GM21529 (cell line): ENCODE measurements at regions not wholly inside any gene's neighbourhood (a gene's known extent, or its start where the extent isn't known, plus 50 kb on each side); places are given as distances from the start of the nearest gene placed in this dataset.

Experiments used
- ATAC-seq: cut with Tn5 transposase; IDR thresholded peaks from one replicate; pipeline ENCODE4 v1.9.1; 2021; ENCODE audit not compliant: unreplicated experiment

DNA sequence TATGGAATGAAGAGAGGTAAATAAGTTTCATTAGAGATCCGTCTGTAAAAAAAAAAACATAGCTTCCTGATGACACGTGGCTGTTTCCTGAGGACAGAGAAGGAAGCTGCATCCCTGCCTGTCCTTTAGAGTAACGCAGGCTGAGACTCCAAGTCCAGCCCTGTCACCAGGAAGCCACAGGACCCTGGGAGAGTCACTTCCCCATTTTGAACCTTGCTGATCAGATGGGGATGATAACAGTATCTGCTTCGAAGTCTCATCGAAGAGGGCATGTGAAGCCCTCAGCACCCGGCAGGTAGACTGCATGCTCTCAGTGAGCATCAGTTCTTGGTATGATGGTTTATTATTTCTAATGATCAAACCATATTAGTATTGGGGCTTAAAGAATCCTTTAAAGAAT is 139.1 kb upstream of the KCNG1 start:
- no peak for ATAC-seq

DNA sequence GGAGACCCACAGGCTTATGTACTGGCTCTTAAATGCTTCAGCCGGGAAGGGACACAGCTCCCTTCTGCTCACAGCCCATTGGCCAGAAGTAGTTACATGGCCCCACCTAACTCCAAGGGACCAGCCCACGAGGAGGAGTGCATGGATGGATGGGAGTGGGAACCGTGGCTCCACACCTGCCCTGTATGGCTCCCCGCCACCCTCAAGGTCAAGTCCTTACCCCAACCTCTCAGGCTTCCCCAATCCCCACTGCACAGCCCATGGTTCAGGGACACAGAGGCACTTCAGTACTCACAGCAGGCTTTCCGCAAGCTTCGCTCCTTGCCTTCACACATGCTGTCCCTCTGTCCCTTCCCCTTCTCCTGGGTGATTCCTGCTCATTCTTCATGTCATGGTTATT is 137.9 kb upstream of the KCNG1 start:
- no peak for ATAC-seq

DNA sequence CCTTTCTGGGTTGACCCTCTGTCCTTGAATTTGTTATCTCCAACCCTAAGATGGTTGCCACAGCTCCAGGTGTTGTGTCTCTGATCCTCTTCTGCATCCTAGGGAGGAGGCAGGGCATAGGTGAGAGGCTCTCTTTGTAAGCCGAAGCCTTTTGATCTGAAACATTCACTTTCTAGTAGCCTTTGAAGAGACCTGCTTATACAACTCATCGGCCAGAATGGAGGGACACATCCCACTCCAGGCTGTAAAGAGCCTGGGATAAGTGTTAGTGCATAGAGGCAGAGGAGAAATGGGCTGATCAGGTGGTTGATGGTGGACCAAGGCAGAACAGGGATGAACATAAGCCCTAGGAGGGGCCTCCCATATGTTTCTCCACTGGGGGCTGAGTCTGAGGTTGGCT is 137.1 kb upstream of the KCNG1 start:
- ATAC-seq, result no peak

DNA sequence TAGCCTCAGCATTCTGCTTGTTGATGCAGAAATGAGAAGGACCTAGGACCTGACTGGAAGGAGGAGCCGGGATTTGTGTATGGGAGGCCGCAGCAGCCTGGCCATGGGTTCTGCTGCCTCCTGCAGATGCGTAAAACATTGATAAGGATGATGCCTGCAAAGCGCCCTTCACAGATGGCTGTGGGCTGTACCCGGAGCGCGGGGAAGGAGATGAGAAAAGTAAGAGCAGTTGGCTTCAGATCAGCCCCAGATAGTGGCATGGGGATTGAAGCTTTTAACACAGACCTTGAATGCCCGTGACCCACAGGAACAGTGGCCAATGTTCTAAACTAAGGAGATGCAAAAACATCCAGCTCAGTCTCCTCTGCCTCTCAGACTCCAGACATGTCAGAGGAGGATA is 136.4 kb upstream of the KCNG1 start:
- ATAC-seq, result no peak

DNA sequence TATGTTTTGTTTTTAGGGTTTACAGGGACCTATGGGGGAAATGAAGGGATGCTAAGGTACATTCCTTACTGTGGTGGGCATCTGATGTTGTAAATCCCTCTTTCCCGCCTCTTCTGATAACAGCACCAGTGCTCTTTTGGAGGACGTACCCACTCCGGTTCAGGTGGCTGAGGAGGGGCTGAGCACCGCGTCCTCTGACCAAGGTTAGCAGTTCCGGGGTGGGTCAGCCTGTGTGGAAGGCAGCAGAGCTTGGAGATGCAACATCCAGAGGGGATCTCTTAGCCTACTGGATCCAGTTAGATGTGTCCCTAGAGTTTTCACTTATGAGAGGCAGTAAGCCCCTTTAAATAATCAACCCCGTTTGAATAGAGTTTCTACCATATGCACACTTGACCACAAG is 135.3 kb upstream of the KCNG1 start:
- ATAC-seq, result no peak

DNA sequence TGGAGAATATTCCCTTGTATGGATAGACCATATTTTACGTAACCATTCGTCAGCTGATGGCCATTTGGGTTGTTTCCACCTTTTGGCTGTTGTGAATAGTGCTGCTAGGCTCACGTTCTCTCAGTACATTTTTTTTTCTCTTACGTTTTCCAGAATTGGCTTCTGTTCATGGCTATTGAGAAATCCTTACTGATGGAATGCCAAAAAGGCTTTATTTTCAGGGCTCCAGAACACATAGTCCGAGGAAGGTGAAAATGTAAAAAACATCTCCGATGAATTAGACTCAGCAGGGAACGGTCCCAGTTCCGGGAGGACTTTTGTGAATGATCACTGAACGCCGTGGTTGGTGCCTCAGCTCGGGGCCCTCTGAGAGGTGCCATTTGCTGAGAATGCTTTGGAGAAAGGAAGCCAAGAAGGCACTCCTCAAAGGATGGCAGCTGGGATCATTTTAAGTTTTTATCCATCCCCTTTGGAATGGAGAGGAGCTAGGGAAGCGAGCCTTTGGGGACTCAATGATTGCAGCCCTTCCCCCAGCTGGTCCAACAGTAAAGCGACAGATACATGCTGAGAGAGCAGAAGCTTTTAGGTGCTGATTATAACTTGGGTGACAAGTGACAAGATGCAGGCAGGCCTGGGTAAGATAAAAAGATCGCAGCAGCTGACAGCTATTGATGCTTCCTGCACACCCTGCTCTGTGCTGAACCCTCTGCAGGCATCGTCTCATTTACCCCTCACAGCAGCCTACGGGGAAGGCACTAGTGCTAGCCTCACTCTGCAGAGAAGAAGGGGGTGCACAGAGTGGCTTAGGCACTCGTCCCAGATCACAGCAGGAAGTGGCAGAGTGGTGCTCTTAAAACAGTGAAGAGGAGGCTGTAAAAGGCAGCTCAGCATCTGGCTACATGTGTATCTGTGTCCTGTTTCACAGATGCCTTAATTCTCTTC is 133.4 kb upstream of the KCNG1 start:
- ATAC-seq, result no peak

DNA sequence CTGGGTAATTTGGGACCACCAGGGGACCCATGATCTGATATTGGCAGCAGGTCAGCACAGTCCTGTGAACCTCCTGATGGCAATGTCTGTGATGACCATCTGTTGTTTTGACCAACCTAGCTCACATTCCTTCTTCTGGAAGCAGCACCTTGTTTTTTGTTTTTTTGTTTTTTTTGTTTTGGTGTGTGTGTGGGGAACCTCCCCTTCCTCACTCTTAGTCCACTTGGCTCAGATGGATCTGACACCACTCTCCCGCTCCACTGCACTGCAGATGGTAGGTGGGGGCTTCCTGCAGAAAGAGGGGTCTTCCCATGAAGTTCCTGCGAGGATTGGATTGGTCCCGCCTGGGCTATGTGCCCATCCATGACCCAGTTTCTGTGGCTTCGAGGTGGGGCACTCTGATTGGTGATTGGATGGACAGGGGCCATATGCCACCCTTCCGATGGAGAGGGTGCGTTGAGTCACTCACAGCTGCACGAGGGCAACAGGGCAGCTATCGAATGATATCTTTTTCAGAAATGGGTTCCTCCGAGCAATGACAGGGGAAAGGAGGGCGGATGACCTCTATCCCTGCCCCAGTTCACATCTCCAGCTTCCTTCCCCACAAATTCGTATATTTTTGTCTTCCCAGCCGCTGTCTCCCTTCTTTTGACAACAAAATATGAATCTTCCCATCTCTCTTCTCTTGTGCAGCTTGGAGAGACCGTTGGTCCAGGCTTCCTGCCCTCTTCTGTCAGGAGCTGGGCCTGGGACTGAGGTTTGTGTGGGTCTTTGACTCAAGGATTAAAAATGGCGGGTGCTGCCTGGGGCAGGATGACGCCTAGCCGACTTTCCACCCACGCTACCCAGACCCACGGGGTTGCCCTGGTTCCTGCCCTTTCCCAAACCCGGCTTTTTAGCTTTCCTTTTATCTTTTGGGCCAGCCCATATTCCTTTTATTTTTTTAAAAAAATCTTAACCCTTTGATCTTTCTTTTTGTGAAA is 132.1 kb upstream of the KCNG1 start:
- no peak for ATAC-seq

DNA sequence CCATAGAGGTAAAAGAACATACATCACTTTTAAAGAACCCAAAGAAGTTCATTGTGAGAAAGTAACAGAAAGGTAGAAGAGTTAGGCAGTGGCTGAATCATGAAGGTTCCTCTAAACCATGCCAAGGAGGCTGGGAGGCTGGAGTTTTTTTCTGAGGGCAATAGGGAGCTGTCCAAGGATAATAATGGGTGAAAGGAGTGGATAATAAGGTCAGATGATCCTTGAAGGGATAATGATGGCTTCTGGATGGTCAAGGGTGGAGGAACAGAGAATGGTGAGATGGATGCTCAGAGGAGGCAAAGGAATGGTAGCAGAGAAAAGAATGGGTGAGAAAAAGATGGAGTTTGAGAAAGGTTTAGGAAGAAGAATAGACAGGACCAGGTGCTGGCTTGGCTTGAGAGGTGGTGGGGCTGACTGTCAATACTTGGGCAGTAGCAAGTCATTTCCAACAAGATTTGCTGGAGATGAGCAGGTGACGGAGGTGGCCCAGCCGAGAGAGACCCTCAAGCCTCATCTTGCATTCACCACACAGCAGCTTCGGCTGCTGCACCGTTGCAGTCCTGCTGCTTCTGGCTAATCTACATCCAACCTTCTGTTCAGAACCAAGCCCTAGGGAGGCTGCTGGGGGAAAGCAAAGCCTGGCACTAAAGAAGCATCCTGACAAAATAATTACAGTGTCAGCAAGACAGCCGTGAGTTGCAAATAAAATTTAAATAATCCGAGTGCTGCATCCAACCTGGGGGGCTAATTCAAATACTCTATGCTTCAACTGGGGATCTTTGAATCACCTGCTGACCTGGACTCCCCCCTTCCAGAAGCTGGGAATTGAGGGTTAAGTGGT is 131.2 kb upstream of the KCNG1 start:
- ATAC-seq, result no peak

DNA sequence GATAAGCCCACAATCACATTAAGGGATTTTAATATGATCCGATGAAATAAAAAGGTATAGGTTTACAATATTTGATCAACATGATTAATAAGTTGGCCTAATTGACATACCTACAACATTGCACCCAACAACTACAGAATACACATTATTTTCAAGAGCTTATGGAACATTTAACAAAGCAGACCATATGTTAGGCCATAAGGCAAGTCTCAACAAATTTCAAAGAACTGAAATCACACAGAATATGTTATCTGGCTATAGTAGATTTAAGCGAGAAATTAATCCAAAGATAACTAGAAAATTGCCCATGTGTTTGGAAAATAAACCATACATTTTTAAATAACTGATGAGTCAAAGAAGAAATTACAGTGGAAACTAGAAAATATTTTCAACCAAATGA is 126.0 kb upstream of the KCNG1 start:
- ATAC-seq, result no peak

DNA sequence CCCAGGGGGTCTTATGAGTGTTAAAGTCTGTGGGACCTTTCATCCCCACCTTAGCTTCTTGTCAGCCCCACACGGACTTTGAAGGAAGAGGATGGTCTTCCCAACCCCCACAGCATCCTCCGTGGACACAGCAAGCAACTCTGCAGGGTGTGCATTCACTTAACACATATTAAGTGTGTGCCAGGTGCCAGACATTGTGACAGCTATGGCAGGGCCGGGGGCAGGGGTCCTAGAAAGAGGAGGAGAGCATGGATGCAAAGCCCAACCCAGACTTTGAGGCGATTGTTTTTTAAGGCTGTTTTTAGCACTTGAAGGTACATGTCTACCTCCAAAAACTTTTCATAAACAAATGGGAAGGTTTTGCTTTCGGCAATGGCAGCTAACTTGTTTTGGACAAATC is 121.6 kb upstream of the KCNG1 start:
- ATAC-seq, result no peak

DNA sequence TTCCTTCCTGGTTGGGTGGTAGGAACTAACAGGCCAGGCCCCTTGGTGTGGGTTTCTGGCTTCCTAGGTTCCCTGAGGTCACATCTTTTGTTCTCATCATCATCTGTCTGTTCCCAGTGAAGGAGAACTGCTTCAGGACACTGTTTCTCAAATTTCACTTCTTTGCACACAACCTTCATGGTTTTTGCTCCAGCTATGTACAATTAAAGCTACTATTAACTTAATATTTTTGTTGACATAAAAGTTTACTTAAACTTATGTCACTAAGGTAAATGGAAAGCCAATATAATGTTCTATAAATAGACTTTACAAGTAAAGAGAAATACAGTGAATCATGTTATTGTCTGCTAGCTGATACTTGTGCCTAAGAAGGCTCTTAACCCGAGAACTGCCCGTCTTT is 120.7 kb upstream of the KCNG1 start:
- no peak for ATAC-seq

DNA sequence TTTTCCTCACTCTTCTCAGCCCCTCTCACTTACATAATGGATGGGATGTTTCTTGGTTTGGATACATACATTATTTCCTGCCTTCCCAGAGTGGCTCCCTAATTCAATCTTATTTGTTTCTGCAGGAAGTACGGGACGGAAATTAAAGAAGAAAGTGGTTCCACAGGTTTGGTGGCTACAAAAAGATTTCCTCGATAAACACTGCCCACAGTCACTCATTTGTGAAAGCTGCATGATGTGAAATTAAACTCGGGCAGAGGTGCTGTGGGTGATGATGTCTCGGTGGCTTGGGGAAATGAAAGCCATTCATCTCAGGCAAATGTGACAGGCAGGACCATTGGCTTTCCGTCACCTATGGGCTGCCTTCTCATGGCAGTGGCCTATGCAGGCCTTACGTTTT is 119.5 kb upstream of the KCNG1 start:
- no peak for ATAC-seq

DNA sequence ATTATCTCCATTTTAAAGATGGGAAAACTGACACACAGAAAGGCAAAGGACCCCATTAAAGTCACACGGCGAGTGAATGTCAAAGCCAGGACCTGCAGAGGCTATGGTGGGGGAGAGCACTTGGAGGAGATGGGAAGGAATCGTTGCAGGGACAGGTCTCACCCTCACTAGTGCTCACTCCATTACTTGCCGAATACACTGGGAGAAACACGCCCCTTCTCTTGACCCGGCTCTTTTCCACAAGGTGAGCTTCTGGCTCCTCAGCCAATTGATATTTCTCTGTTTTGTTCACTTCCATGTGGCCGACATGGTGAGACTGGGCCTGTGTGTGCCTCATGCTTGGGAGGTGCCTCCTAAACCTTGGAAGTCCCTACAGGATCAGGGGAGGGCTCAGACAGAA is 117.8 kb upstream of the KCNG1 start:
- no peak for ATAC-seq

DNA sequence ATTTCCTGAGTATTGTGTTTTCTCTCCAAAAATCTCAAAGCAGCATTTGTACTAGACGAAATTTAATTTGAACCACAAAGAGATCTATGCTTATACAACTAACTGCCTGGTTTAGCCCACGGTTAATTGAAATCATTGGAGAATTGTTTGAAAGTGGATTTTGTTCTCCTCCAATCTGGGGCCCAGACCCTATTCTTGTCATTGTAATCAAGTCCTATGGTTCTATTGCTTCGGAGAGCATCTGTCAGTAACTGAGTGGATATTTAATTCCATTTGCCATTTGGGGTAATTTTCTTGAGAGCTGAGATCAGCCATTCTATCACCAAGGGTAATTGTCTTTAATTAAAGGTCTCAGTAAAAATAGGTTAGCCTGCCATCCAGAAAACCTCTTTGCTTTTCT is 117.0 kb upstream of the KCNG1 start:
- no peak for ATAC-seq

DNA sequence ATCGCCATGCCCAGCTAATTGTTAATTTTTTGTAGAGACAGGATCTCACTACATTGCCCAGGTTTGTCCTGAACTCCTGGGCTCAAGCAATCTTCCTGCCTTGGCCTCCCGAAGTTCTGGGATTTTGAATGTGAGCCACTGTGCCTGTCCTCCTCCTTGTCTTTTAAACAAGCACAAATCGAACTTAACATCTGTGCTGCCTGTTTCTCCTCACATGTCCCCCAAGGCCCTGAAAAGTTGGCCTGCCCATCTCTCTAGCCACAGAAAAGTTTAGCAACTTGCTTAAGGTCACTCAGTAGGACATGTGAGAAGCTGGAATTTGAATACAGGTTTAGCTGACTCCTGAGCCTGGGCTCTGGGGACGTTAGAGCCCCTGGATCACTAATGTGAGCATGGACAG is 115.7 kb upstream of the KCNG1 start:
- no peak for ATAC-seq

DNA sequence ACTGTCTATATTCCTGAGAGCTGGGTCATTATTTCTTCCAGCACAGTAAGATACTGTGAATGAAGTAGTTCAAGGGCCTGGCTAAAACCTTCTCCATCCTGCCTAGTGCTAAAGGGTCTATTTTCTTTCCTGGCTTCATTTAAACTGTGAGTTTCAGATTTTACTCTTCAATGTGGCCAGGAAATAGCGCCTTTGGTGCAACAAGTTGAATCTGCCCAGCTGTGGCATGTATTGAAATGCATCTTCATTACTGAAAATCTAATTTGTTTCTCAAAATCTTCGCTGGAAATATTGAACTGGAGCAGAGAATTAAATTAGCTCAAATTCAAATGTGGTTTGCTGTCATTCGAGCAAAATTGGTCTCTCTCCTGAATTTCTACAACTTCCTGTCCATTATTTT is 114.6 kb upstream of the KCNG1 start:
- no peak for ATAC-seq

DNA sequence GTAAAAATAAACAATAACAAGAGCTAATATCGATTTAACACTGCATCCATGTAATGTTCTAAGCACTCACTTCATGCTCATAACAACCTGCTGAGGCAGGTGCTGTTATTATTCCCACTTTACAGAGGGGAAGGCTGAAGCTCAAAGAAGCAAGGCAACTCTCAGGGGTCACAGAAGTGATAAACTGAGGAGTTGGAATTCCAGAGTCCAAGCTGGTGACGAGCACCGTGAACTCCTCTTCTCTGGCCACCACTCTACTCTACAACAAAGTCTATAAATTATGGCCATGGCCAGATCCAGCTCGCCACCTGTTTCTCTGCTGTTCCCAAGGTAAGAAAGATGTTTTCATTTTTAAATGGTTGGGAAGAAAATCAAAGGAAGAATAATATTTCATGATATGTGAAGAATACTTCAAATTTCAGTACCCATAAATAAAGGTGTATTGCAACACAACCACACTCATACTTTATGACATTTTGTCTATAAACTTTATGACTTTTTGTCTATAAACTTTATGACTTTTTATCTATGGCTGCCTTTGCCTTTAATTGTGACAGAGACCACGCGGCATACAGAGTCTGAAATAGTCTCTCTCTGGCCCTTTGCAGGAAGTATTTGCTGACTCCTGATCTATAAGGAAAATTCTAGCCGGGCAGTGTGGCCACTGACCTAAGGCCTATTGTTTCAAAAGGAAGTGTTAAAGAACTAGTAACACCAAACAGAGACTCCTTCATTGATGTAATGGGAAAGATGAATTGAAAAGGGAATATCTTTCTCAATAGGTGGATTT is 113.2 kb upstream of the KCNG1 start:
- no peak for ATAC-seq

DNA sequence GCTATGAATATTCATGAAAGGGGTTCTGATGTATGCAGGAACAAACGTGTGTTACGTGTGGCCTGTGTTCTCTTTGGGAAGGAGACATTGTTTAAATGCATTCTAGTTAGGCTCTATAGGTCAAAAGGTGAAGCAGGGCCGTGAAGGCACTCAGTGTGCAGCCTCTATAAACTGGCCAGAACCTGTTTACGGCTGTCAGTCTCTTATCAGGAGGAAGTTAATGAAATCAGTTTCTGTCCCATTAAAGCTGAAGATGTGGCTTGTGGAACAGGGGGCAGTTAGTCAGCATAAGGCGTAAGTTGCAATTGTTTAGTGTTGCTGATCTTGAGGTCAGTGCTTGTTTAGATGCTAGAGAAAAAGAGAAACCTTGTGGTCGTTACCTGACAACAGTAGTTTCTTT is 111.5 kb upstream of the KCNG1 start:
- ATAC-seq, result no peak

DNA sequence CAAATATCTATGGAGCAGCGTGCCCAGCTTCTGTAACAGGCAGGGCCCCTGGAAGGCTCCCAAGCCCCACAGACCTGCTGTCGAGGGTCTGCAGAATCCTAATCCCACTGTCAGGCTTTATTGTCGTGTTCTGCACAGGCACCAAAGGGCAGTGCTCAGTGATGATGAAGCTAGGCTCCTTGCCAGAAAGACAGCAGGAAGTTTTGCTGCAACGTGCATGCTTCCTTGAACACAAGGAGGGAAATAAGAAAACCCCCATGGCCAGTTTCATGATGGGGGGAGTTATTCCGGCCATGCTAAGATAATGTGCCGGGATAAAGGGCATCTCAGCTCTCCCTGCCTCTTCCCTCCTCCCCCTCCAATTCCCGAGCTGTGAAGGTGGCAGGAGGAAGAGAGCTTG is 109.4 kb upstream of the KCNG1 start:
- ATAC-seq, result no peak

DNA sequence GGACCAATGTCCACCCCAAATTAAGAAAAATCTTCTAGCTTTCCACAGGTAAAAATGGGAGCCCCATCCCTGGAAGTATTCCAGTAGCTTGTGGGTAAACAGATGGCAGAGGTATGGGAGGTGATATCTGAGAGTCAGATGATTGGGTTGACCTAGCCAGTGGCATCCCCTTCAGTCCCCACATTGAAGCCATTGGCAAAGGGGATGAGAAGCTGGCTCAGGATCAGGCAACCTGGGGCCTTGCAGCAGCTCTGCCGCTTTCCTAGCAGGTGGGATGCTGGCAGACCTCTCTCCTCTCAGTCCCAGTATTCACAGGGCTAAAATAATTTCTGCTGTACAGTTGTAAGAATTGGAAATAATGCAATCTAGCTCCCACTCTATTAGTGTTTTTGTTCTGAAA is 108.9 kb upstream of the KCNG1 start:
- no peak for ATAC-seq
